Mesendoderm (in vitro differentiated cells): ENCODE measurements at regions not wholly inside any gene's neighbourhood (a gene's known extent, or its start where the extent isn't known, plus 50 kb on each side); places are given as distances from the start of the nearest gene placed in this dataset.

Source experiments
- DNase-seq: peaks from one replicate; pipeline ENCODE4 v3.0.0; 2013
- H2AK5ac ChIP-seq: 2 replicates; pipeline ENCODE4 v1.6.1; 2013; ENCODE audit warnings: low read length, inconsistent platforms
- H2BK120ac ChIP-seq: 2 replicates; pipeline ENCODE4 v1.6.1; 2013; ENCODE audit warnings: low read depth, mild to moderate bottlenecking, low read length, moderate library complexity, mixed read lengths
- H2BK15ac ChIP-seq: replicated peaks from 2 replicates; pipeline ENCODE4 v1.6.1; 2013; ENCODE audit warnings: low read depth, mild to moderate bottlenecking, moderate library complexity
- H2BK5ac ChIP-seq: 2 replicates; pipeline ENCODE4 v1.6.1; 2013; ENCODE audit warnings: low read length, inconsistent platforms
- H3K18ac ChIP-seq: 2 replicates; pipeline ENCODE4 v1.6.1; 2013; ENCODE audit warnings: mild to moderate bottlenecking, low read length, mixed read lengths
- H3K23ac ChIP-seq: one replicate; pipeline ENCODE4 v1.6.1; 2013; ENCODE audit warnings: low read length
- H3K27ac ChIP-seq: 2 replicates; pipeline ENCODE4 v1.5.1; 2013; ENCODE audit warnings: low read depth, mild to moderate bottlenecking, inconsistent platforms, low read length, moderate library complexity
- H3K27me3 ChIP-seq: 2 replicates; pipeline ENCODE4 v1.6.1; 2013; ENCODE audit warnings: low read length, control low read depth, mild to moderate bottlenecking, inconsistent platforms; ENCODE audit not compliant: insufficient read depth, poor library complexity
- H3K36me3 ChIP-seq: 2 replicates; pipeline ENCODE4 v1.6.1; 2013; ENCODE audit warnings: low read length, inconsistent platforms; ENCODE audit not compliant: control insufficient read depth, insufficient read depth
- H3K4ac ChIP-seq: one replicate; pipeline ENCODE4 v1.6.1; 2013; ENCODE audit warnings: low read depth, mild to moderate bottlenecking, low read length, moderate library complexity
- H3K4me1 ChIP-seq: 2 replicates; pipeline ENCODE4 v1.6.1; 2013; ENCODE audit warnings: low read depth, low read length, inconsistent platforms; ENCODE audit not compliant: control insufficient read depth
- H3K4me2 ChIP-seq: 2 replicates; pipeline ENCODE4 v1.6.1; 2013; ENCODE audit warnings: low read length
- H3K4me3 ChIP-seq: 2 replicates; pipeline ENCODE4 v1.5.1; 2013; ENCODE audit warnings: mild to moderate bottlenecking, low read length
- H3K56ac ChIP-seq: one replicate; pipeline ENCODE4 v1.6.1; 2013; ENCODE audit warnings: low read length
- H3K79me1 ChIP-seq: 2 replicates; pipeline ENCODE4 v1.6.1; 2013; ENCODE audit warnings: low read length, inconsistent platforms
- H3K79me2 ChIP-seq: 2 replicates; pipeline ENCODE4 v1.6.1; 2013; ENCODE audit warnings: mild to moderate bottlenecking, low read length; ENCODE audit not compliant: control insufficient read depth, insufficient read depth
- H3K9ac ChIP-seq: 2 replicates; pipeline ENCODE4 v1.6.1; 2013; ENCODE audit warnings: low read length, inconsistent platforms
- H4K5ac ChIP-seq: one replicate; pipeline ENCODE4 v1.6.1; 2013; ENCODE audit warnings: low read length
- H4K8ac ChIP-seq: one replicate; pipeline ENCODE4 v1.6.1; 2013; ENCODE audit warnings: low read depth, mild to moderate bottlenecking, control low read depth, low read length, moderate library complexity
- WGBS: extraction: QIAGEN DNeasy Blood & Tissue Kit; methylation state at CpG from one replicate; pipeline ENCODE4 v1.1.7; 2013; ENCODE audit warnings: low lambda C conversion rate, missing lambda C conversion rate; ENCODE audit not compliant: insufficient coverage; ENCODE audit errors: extremely low coverage; 5-methylcytosine and 5-hydroxymethylcytosine counted together

DNA sequence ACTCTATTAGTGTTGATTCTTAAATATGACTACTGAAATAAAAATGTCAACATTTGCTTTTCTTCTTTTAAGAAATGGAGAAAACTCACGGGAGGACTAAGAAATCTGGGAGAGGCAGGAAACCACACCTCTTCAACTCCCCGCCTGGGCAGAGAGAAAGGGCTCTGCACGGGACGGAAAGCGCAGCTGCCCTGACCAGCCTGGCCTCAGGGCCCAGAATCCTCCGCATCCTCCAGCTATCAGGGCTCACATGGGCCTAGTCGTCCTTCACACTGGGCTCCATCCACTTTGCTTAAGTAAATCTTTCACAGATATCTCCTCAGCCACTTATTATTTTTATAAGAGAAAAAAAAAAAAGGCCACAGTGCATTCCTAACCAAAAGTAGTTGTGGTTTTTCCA, 215.1 kb downstream of the TBXT start:
- Histone ChIP-seq H2AK5ac (no peak overlapping the region), H3K4me3 (no peak overlapping the region), H3K56ac (no peak overlapping the region), H3K79me1 (no peaks in the 10 kb centered on the region), H3K23ac (no peak overlapping the region), H4K8ac (no peak overlapping the region), H3K9ac (no peak overlapping the region), H3K36me3 (no peaks in the 10 kb centered on the region), H3K27me3 (no peaks in the 10 kb centered on the region), H2BK5ac (no peak overlapping the region), H3K4me2 (no peak overlapping the region), H3K4me1 (no peaks in the 10 kb centered on the region), H3K4ac (no peak overlapping the region), H2BK15ac (no peak overlapping the region), H3K79me2 (no peaks in the 10 kb centered on the region), H3K18ac (no peak overlapping the region), H2BK120ac (no peak overlapping the region), H3K27ac (no peak overlapping the region), H4K5ac (no peak overlapping the region)
- no peak for DNase-seq
- no CpG with 5 or more reads among the region's 7 CpGs for WGBS

DNA sequence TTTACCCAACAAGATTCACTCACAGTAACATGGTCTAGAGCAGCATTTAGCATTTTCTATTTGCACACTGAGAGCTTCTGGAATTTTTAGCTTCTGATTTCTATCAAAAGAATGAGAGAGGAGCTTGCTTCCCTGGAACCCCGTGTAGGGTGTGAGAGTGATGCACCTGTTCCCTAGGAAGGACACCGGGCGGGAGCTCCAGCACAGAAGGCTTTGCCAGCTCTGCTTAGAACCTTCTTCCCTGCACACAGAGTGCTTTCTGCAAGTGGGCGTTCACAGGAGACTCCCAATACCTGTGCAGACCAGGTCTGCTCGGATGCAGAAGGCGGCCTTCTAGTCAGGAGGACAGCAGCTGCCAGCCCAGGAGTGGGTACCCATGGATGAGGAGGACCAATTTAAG, 217.3 kb downstream of the TBXT start:
- Histone ChIP-seq H4K5ac (no peak overlapping the region), H3K9ac (no peak overlapping the region), H3K27me3 (no peaks in the 10 kb centered on the region), H2BK15ac (no peak overlapping the region), H3K36me3 (no peaks in the 10 kb centered on the region), H3K4ac (no peak overlapping the region), H3K27ac (no peak overlapping the region), H3K4me3 (no peak overlapping the region), H3K18ac (no peak overlapping the region), H3K79me1 (no peaks in the 10 kb centered on the region), H3K4me2 (no peak overlapping the region), H3K56ac (no peak overlapping the region), H3K23ac (no peak overlapping the region), H3K4me1 (no peaks in the 10 kb centered on the region), H2BK5ac (no peak overlapping the region), H2BK120ac (no peak overlapping the region), H3K79me2 (no peaks in the 10 kb centered on the region), H4K8ac (no peak overlapping the region), H2AK5ac (no peak overlapping the region)
- no peak for DNase-seq
- WGBS: no CpG with 5 or more reads among the region's 6 CpGs

DNA sequence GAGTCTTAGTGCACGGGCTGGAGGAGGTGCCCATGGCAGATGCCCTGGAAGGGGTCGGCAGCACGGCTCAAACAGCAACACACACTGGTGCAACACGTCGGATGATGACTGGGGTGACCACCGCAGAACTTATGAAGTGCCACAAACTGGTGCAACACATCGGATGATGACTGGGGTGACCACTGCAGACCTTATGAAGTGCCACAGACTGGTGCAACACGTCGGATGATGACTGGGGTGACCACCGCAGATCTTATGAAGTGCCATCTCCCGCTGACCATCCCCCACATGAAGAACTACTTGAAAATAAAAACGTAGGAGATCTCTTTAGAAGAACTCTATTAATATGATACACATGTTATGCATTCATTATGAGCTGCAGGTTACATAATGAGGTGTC, 218.3 kb downstream of the TBXT start:
- Histone ChIP-seq H3K18ac (no peak overlapping the region), H2BK120ac (no peak overlapping the region), H3K4me3 (no peak overlapping the region), H3K4ac (no peak overlapping the region), H3K56ac (no peak overlapping the region), H4K8ac (no peak overlapping the region), H3K79me2 (no peaks in the 10 kb centered on the region), H3K23ac (no peak overlapping the region), H3K79me1 (no peaks in the 10 kb centered on the region), H2AK5ac (no peak overlapping the region), H3K27ac (no peak overlapping the region), H3K27me3 (no peaks in the 10 kb centered on the region), H3K4me2 (no peak overlapping the region), H3K9ac (no peak overlapping the region), H4K5ac (no peak overlapping the region), H2BK15ac (no peak overlapping the region), H3K4me1 (no peaks in the 10 kb centered on the region), H3K36me3 (no peaks in the 10 kb centered on the region), H2BK5ac (no peak overlapping the region)
- no peak for DNase-seq
- whole genome bisulfite sequencing: no CpG with 5 or more reads among the region's 12 CpGs

DNA sequence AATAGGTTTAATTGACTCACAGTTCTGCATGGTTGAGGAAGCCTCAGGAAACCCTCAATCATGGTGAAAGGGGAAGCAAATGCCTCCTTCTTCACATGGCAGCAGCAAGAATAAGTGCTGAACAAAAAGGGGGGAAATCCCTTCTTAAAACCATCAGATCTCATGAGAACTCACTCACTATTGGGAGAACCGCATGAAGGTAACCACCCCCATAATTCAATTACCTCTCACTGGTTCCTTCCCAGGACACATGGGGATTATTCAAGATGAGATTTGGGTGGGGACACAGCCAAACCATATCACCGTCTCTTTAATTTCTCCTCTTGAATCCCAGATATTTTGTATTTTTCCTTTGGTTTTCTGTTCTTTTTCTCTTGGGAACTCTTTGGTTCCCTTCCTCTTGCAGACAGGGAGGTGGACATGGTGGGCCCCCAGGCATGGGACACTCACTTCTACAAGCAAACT, 223.6 kb downstream of the TBXT start:
- Histone ChIP-seq H3K27me3 (no peaks in the 10 kb centered on the region), H3K56ac (no peak overlapping the region), H3K18ac (no peak overlapping the region), H2BK5ac (no peak overlapping the region), H2AK5ac (no peak overlapping the region), H4K8ac (no peak overlapping the region), H3K4me1 (no peaks in the 10 kb centered on the region), H3K4me3 (no peak overlapping the region), H3K4me2 (no peak overlapping the region), H2BK120ac (no peak overlapping the region), H3K27ac (no peak overlapping the region), H3K36me3 (no peaks in the 10 kb centered on the region), H3K9ac (no peak overlapping the region), H3K4ac (no peak overlapping the region), H3K79me1 (no peaks in the 10 kb centered on the region), H2BK15ac (no peak overlapping the region), H4K5ac (no peak overlapping the region), H3K23ac (no peak overlapping the region), H3K79me2 (no peaks in the 10 kb centered on the region)
- no peak for DNase-seq
- no CpG with 5 or more reads among the region's 2 CpGs for WGBS

DNA sequence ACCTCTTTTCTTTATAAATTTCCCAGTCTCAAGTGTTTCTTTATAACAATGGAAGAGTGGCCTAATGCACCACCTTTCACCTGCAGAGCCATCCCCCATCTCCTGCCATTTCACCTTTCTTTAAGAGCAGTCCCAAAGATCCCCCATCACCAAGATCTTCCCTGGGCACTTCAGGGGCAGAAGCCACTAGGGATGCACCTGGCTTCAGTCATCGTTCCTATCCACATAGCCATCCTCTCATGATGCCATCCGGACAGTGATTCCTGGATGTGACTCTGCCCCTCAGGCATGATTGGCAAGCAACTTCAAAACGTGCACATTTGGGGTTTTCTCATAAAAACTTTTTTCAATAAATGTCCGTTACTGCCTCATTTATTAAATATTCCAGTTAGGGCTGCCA, 225.9 kb downstream of the TBXT start:
- no peak overlapping the region for H2BK15ac ChIP-seq
- WGBS: no CpG with 5 or more reads among the region's 4 CpGs
- H3K23ac ChIP-seq: no peak overlapping the region

DNA sequence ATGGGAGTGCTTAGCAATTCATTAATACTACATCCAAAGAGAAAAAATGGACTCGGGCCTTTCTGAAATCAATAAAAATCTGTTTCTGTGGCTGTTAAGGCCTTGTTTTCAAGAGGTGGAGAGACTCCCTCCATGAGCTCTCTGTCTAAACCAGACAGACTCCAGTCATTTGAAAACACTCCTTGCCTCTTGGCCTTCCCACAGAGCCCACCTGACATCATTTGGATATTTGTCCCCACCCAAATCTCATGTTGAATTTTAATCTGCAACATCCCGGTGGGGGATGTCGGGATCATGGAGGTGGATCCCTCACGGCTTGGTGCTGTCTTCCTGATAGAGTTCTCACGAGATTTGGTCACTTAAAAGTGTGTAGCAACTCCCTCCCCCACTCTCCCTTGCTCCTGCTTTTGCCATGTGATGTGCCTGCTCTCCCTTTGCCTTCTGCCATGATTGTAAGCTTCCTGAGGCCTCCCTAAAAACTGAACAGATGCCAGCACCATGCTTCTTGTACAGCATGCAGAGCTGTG, 226.3 kb downstream of the TBXT start:
- Histone ChIP-seq H3K36me3 (no peaks in the 10 kb centered on the region), H3K56ac (no peak overlapping the region), H3K79me1 (no peaks in the 10 kb centered on the region), H3K4ac (no peak overlapping the region), H3K23ac (no peak overlapping the region), H2BK120ac (no peak overlapping the region), H2BK5ac (no peak overlapping the region), H4K8ac (no peak overlapping the region), H4K5ac (no peak overlapping the region), H3K9ac (no peak overlapping the region), H2BK15ac (no peak overlapping the region), H2AK5ac (no peak overlapping the region), H3K4me3 (no peak overlapping the region), H3K27me3 (no peaks in the 10 kb centered on the region), H3K79me2 (no peaks in the 10 kb centered on the region), H3K27ac (no peak overlapping the region), H3K4me2 (no peak overlapping the region), H3K4me1 (no peaks in the 10 kb centered on the region), H3K18ac (no peak overlapping the region)
- no CpG with 5 or more reads among the region's 5 CpGs for WGBS
- no peak for DNase-seq

More for the DNA sequence above, 225.9 kb downstream of the TBXT start:
- Histone ChIP-seq H3K9ac (no peak overlapping the region), H3K18ac (no peak overlapping the region), H3K4ac (no peak overlapping the region), H3K79me1 (no peaks in the 10 kb centered on the region), H3K56ac (no peak overlapping the region), H4K5ac (no peak overlapping the region), H2BK120ac (no peak overlapping the region), H3K27me3 (no peaks in the 10 kb centered on the region), H3K4me2 (no peak overlapping the region), H3K4me1 (no peaks in the 10 kb centered on the region), H3K27ac (no peak overlapping the region), H3K4me3 (no peak overlapping the region), H3K36me3 (no peaks in the 10 kb centered on the region), H2BK5ac (no peak overlapping the region), H4K8ac (no peak overlapping the region), H3K79me2 (no peaks in the 10 kb centered on the region), H2AK5ac (no peak overlapping the region)
- no peak for DNase-seq
